Fibroblast of skin of back (primary cell): ENCODE measurements at regions not wholly inside any gene's neighbourhood (a gene's known extent, or its start where the extent isn't known, plus 50 kb on each side); places are given as distances from the start of the nearest gene placed in this dataset.
"Not testable (repeated sequence)": the region's sequence is repeated elsewhere in the genome, so short reads cannot be mapped to it uniquely, and the experiment has no call there.

ENCODE experiments used
- DNase-seq: peaks from one replicate; pipeline ENCODE4 v3.0.0-alpha.2; 2013

- no peak for DNase-seq
Measured at GRCh38 chr15:62272290-62272689, 107.2 kb upstream of the C2CD4B start.

GRCh38 chr15:62275831-62276230 is 110.7 kb upstream of the C2CD4B start:
- DNase-seq: no peak

- DNase-seq: no peak
Measured at GRCh38 chr15:62277816-62278394, 112.8 kb upstream of the C2CD4B start.

GRCh38 chr15:62278534-62278933 is 113.4 kb upstream of the C2CD4B start:
- no peak for DNase-seq

GRCh38 chr15:62279041-62279440 is 114.0 kb upstream of the C2CD4B start:
- no peak for DNase-seq

- no peak for DNase-seq
Measured at GRCh38 chr15:62280625-62281024, 115.5 kb upstream of the C2CD4B start.

- not testable (repeated sequence) for DNase-seq
Measured at GRCh38 chr15:62281801-62282200, 116.7 kb upstream of the C2CD4B start.

GRCh38 chr15:62287066-62287857 is 122.2 kb upstream of the C2CD4B start:
- DNase-seq: no peak

- DNase-seq: no peak
Measured at GRCh38 chr15:62288361-62289017, 123.4 kb upstream of the C2CD4B start.

GRCh38 chr15:62291262-62291661 is 126.2 kb upstream of the C2CD4B start:
- DNase-seq: no peak

- DNase-seq: no peak
Measured at GRCh38 chr15:62296756-62297507, 131.8 kb upstream of the C2CD4B start.

- no peak for DNase-seq
Measured at GRCh38 chr15:62297522-62297921, 132.4 kb upstream of the C2CD4B start.

- DNase-seq: no peak
Measured at GRCh38 chr15:62297933-62298332, 132.8 kb upstream of the C2CD4B start.

GRCh38 chr15:62298811-62299210 is 133.7 kb upstream of the C2CD4B start:
- no peak for DNase-seq

GRCh38 chr15:62299541-62299940 is 134.5 kb upstream of the C2CD4B start:
- DNase-seq: no peak

GRCh38 chr15:62301993-62302675 is 137.0 kb upstream of the C2CD4B start:
- peak; percentile 13 for DNase-seq

GRCh38 chr15:62306851-62307504 is 141.9 kb upstream of the C2CD4B start:
- peak; percentile 79 for DNase-seq

- peak; percentile 94 for DNase-seq
Measured at GRCh38 chr15:62307551-62307950, 142.5 kb upstream of the C2CD4B start.

- no peak for DNase-seq
Measured at GRCh38 chr15:62316413-62317060, 151.5 kb upstream of the C2CD4B start.

GRCh38 chr15:62320259-62320658 is 155.2 kb upstream of the C2CD4B start:
- no peak for DNase-seq

GRCh38 chr15:62323353-62323890 is 158.3 kb upstream of the C2CD4B start:
- no peak for DNase-seq
